Body of pancreas (tissue), 4 donors: ENCODE measurements at regions not wholly inside any gene's neighbourhood (a gene's known extent, or its start where the extent isn't known, plus 50 kb on each side); places are given as distances from the start of the nearest gene placed in this dataset.

ENCODE experiments used
- ATAC-seq: fragments of 150-250 bp; one replicate; pipeline ENCODE4 v1.9.1; 2016
- DNase-seq, 4 donors: peaks; one replicate each; pipeline ENCODE4 v3.0.0-alpha.2; 2019
- H3K27ac ChIP-seq, 4 donors: fragments of 200-600 bp; sonication (generic); 1 replicate in 3 of 4; 2 replicates in 1 of 4; pipeline versions ENCODE4 v1.5.1 to v1.6.1; 2016 to 2019; ENCODE audit warnings: mild to moderate bottlenecking in 1 of 4, mixed read lengths in 1 of 4, moderate library complexity in 1 of 4
- H3K27me3 ChIP-seq, 2 donors: fragments of 200-600 bp; sonication (generic); one replicate each; pipeline ENCODE4 v1.6.0; 2016; ENCODE audit warnings: mild to moderate bottlenecking in 1 of 2
- H3K36me3 ChIP-seq, 2 donors: fragments of 200-600 bp; sonication (generic); replicated peaks in 1 of 2; 2 replicates each; pipeline ENCODE4 v1.5.1; 2016; ENCODE audit warnings: low read depth in 2 of 2; ENCODE audit not compliant: insufficient read depth in 1 of 2
- H3K4me1 ChIP-seq: fragments of 200-600 bp; sonication (generic); one replicate; pipeline ENCODE4 v1.6.0; 2016
- H3K4me3 ChIP-seq, 2 donors: fragments of 200-600 bp; sonication (generic); 1 replicate in 1 of 2; 2 replicates in 1 of 2; pipeline ENCODE4 v1.5.1; 2016 to 2019
- H3K9me3 ChIP-seq, 3 donors: fragments of 200-600 bp; sonication (generic); 1 replicate in 2 of 3; 2 replicates in 1 of 3; pipeline ENCODE4 v1.5.1; 2016
- CTCF ChIP-seq, 7 experiments: fragments of 450-650 bp in 4 of 7; fragments of 200-600 bp in 3 of 7; sonication (generic) in 3 of 7; IDR thresholded peaks; one replicate each; pipeline ENCODE4 v1.5.1; 2016 to 2019; ENCODE audit warnings: antibody characterized with exemption in 7 of 7
- POLR2A ChIP-seq, 3 donors: fragments of 450-650 bp; IDR thresholded peaks; one replicate each; pipeline ENCODE4 v1.6.1; 2016; ENCODE audit warnings: antibody characterized with exemption in 3 of 3, mild to moderate bottlenecking in 2 of 3
- WGBS, 2 donors: methylation state at CpG; one replicate each; pipeline ENCODE4 v1.1.5; 2017; 5-methylcytosine and 5-hydroxymethylcytosine counted together
- intact Hi-C: fragments of 100-400 bp; cut with DNase I; formaldehyde crosslinking; loops from one replicate; pipeline ENCODE4 v1.15.1; 2023

- TF ChIP-seq POLR2A (IDR thresholded peaks at IDR 0.05), result no peak
- no peak for TF ChIP-seq CTCF (IDR thresholded peaks at IDR 0.05)
- Histone ChIP-seq H3K9me3 (no peaks in the 10 kb centered on the region), H3K4me1 (no peaks in the 10 kb centered on the region), H3K27me3 (no peaks in the 10 kb centered on the region), H3K27ac (no peak overlapping the region), H3K36me3 (no peaks in the 10 kb centered on the region), H3K4me3 (no peak overlapping the region)
- intact Hi-C loops, result no loop called here
- no peak for DNase-seq
- 43 to 47% methylated on average over 4 of the region's 4 CpGs for WGBS, 2 donors
- no peak for ATAC-seq
These were observed 373.8 kb upstream of the KLF4 start for GRCh38 chr9:107863396-107863795.

GRCh38 chr9:107862881-107863280 lies 373.3 kb upstream of the KLF4 start:
- TF ChIP-seq POLR2A (IDR thresholded peaks at IDR 0.05), result no peak
- no peak for TF ChIP-seq CTCF (IDR thresholded peaks at IDR 0.05)
- no peaks in the 10 kb centered on the region for H3K27me3 ChIP-seq
- ATAC-seq (no peak), DNase-seq (no peak)
- H3K4me1 ChIP-seq, result no peaks in the 10 kb centered on the region
- H3K36me3 ChIP-seq, result no peaks in the 10 kb centered on the region
- H3K27ac ChIP-seq, result no peak overlapping the region
- intact Hi-C loops, result no loop called here
- 32 to 48% methylated on average over 1 of the region's 1 CpG for WGBS, 2 donors
- no peak overlapping the region for H3K4me3 ChIP-seq
- no peaks in the 10 kb centered on the region for H3K9me3 ChIP-seq

GRCh38 chr9:107862323-107862722 lies 372.8 kb upstream of the KLF4 start:
- no peak for TF ChIP-seq POLR2A (IDR thresholded peaks at IDR 0.05)
- no peak for TF ChIP-seq CTCF (IDR thresholded peaks at IDR 0.05)
- whole genome bisulfite sequencing, 2 donors, result 56 to 61% methylated on average over 1 of the region's 1 CpG
- ATAC-seq (no peak), DNase-seq (peak in 1 of 4 donors; percentile 13)
- Histone ChIP-seq H3K27ac (no peak overlapping the region), H3K4me3 (no peak overlapping the region), H3K4me1 (no peaks in the 10 kb centered on the region), H3K9me3 (no peaks in the 10 kb centered on the region), H3K36me3 (no peaks in the 10 kb centered on the region), H3K27me3 (no peaks in the 10 kb centered on the region)
- intact Hi-C loops, result no loop called here

GRCh38 chr9:107861075-107861474 lies 371.5 kb upstream of the KLF4 start:
- H3K27ac ChIP-seq, result no peak overlapping the region
- no peaks in the 10 kb centered on the region for H3K36me3 ChIP-seq
- H3K4me1 ChIP-seq, result no peaks in the 10 kb centered on the region
- TF ChIP-seq POLR2A (IDR thresholded peaks at IDR 0.05) (no peak), CTCF (IDR thresholded peaks at IDR 0.05) (no peak)
- no peak for ATAC-seq
- intact Hi-C loops, result no loop called here
- WGBS, 2 donors, result 55 to 82% methylated on average over 3 of the region's 3 CpGs
- H3K9me3 ChIP-seq, result no peaks in the 10 kb centered on the region
- DNase-seq, result no peak
- no peaks in the 10 kb centered on the region for H3K27me3 ChIP-seq
- no peak overlapping the region for H3K4me3 ChIP-seq

- no peak overlapping the region for H3K27ac ChIP-seq
- no peak for DNase-seq
- TF ChIP-seq POLR2A (IDR thresholded peaks at IDR 0.05) (no peak), CTCF (IDR thresholded peaks at IDR 0.05) (no peak)
- H3K4me3 ChIP-seq, result no peak overlapping the region
- intact Hi-C loops, result no loop called here
- H3K27me3 ChIP-seq, result no peaks in the 10 kb centered on the region
- WGBS, 2 donors, result 73 to 78% methylated on average over 8 of the region's 8 CpGs
- no peaks in the 10 kb centered on the region for H3K36me3 ChIP-seq
- H3K4me1 ChIP-seq, result no peaks in the 10 kb centered on the region
- peaks cover 0 to 3% (median 0%) of the 10 kb centered on the region in 3 donors for H3K9me3 ChIP-seq
- ATAC-seq, result no peak
These were observed 368.7 kb upstream of the KLF4 start for GRCh38 chr9:107858260-107858659.
